ENCODE measurements at regions not wholly inside any gene's neighbourhood (a gene's known extent, or its start where the extent isn't known, plus 50 kb on each side); places are given as distances from the start of the nearest gene placed in this dataset.

GRCh38 chr1:221989741-221990140, 247.9 kb upstream of the DUSP10 start:
- Histone ChIP-seq H2BK5ac (ENCODE audit: low read depth, low read length, poor library complexity, severe bottlenecking) (no peak overlapping the region), H2AK5ac (ENCODE audit: low read length, severe bottlenecking) (no peak overlapping the region), H3K23ac (ENCODE audit: low read length in 2 of 2) (no peak overlapping the region), H3K4me2 (ENCODE audit: low read length, poor library complexity, severe bottlenecking) (no peak overlapping the region), H3K79me1 (replicated peaks; ENCODE audit: low read length, poor library complexity, severe bottlenecking) (no peaks in the 10 kb centered on the region), H3K36me3 (ENCODE audit: control insufficient read depth in 1 of 2, insufficient read depth in 2 of 2, low read depth in 1 of 2, low read length in 2 of 2) (no peaks in the 10 kb centered on the region), H4K91ac (ENCODE audit: low read length) (no peak overlapping the region), H3K14ac (ENCODE audit: low read length in 2 of 2) (no peak overlapping the region), H3K27ac (ENCODE audit: low read length, poor library complexity, severe bottlenecking) (no peak overlapping the region), H2BK12ac (ENCODE audit: low read length in 2 of 2) (no peak overlapping the region), H3K27me3 (ENCODE audit: control insufficient read depth in 1 of 2, insufficient read depth in 1 of 2, low read length in 2 of 2) (no peaks in the 10 kb centered on the region), H2BK120ac (ENCODE audit: low read depth, low read length) (no peak overlapping the region), H3K18ac (ENCODE audit: low read depth in 1 of 2, low read length in 2 of 2) (no peak overlapping the region), H2AFZ (ENCODE audit: low read depth, low read length) (no peak overlapping the region), H3K4ac (ENCODE audit: low read depth in 1 of 2, low read length in 2 of 2) (no peak overlapping the region), H2BK15ac (ENCODE audit: low read depth, poor library complexity, severe bottlenecking) (no peak overlapping the region), H3K9me3 (ENCODE audit: control insufficient read depth, low read length) (no peaks in the 10 kb centered on the region), H3K9ac (ENCODE audit: low read length) (no peak overlapping the region), H3K4me1 (ENCODE audit: control insufficient read depth, insufficient read depth, low read depth, low read length) (peaks cover 3% of the 10 kb centered on the region), H4K8ac (ENCODE audit: low read length) (no peak overlapping the region), H3K4me3 (ENCODE audit: insufficient read depth in 1 of 2, low read depth in 1 of 2, low read length in 2 of 2) (no peak overlapping the region)
- peak; percentile 51 for DNase-seq
- WGBS: no CpG with 5 or more reads among the region's 1 CpG

GRCh38 chr1:221988829-221989228, 246.9 kb upstream of the DUSP10 start:
- no peak overlapping the region for H3K14ac ChIP-seq (ENCODE audit: low read length in 2 of 2)
- H2AFZ ChIP-seq (ENCODE audit: low read depth, low read length): no peak overlapping the region
- no peak overlapping the region for H3K9ac ChIP-seq (ENCODE audit: low read length)
- no peak overlapping the region for H3K18ac ChIP-seq (ENCODE audit: low read depth in 1 of 2, low read length in 2 of 2)
- no peak overlapping the region for H4K8ac ChIP-seq (ENCODE audit: low read length)
- no peaks in the 10 kb centered on the region for H3K36me3 ChIP-seq (ENCODE audit: control insufficient read depth in 1 of 2, insufficient read depth in 2 of 2, low read depth in 1 of 2, low read length in 2 of 2)
- no peaks in the 10 kb centered on the region for H3K27me3 ChIP-seq (ENCODE audit: control insufficient read depth in 1 of 2, insufficient read depth in 1 of 2, low read length in 2 of 2)
- no peak overlapping the region for H2BK15ac ChIP-seq (ENCODE audit: low read depth, poor library complexity, severe bottlenecking)
- DNase-seq: no peak
- H2AK5ac ChIP-seq (ENCODE audit: low read length, severe bottlenecking): no peak overlapping the region
- no peak overlapping the region for H3K23ac ChIP-seq (ENCODE audit: low read length in 2 of 2)
- H3K4me3 ChIP-seq (ENCODE audit: insufficient read depth in 1 of 2, low read depth in 1 of 2, low read length in 2 of 2): no peak overlapping the region
- no peak overlapping the region for H2BK12ac ChIP-seq (ENCODE audit: low read length in 2 of 2)
- H2BK5ac ChIP-seq (ENCODE audit: low read depth, low read length, poor library complexity, severe bottlenecking): no peak overlapping the region
- no peak overlapping the region for H2BK120ac ChIP-seq (ENCODE audit: low read depth, low read length)
- H4K91ac ChIP-seq (ENCODE audit: low read length): no peak overlapping the region
- no peaks in the 10 kb centered on the region for H3K9me3 ChIP-seq (ENCODE audit: control insufficient read depth, low read length)
- no peak overlapping the region for H3K4me2 ChIP-seq (ENCODE audit: low read length, poor library complexity, severe bottlenecking)
- H3K4ac ChIP-seq (ENCODE audit: low read depth in 1 of 2, low read length in 2 of 2): no peak overlapping the region
- peaks cover 1% of the 10 kb centered on the region for H3K4me1 ChIP-seq (ENCODE audit: control insufficient read depth, insufficient read depth, low read depth, low read length)
- no peak overlapping the region for H3K27ac ChIP-seq (ENCODE audit: low read length, poor library complexity, severe bottlenecking)
- H3K79me1 ChIP-seq (replicated peaks; ENCODE audit: low read length, poor library complexity, severe bottlenecking): no peaks in the 10 kb centered on the region

DNA sequence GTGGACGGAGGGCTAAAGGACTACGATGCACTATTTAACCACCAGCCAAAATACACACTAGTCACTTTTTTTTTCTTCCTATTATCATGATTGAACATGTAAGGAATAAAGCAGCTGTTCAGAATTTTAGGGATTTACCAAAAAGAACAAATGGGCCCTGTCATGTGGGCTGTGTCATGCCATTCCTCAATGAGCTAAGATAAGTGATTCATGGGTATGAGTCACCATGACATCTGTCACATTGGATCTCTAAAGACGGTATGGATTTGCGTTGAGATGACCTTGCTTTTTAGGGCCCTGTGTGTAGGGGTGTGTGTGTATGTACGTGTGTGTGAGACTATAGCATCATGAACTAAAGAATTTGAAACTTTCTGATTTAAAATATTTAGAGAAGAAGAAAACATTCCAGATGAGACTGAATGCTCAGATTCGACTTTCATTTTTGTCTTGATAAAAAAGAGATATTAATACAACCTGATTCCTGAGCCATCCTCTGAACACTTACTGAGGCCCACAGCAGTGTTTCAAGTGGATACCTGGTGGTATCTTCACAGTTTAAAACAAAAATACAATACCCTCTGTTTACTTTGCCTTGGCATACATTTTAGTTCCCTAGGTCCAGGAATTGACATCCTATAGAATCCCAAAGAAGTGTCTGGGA, 246.1 kb upstream of the DUSP10 start:
- 29% methylated on average over 3 of the region's 6 CpGs for WGBS
- Histone ChIP-seq H4K91ac (ENCODE audit: low read length) (no peak overlapping the region), H3K27ac (ENCODE audit: low read length, poor library complexity, severe bottlenecking) (no peak overlapping the region), H3K27me3 (ENCODE audit: control insufficient read depth in 1 of 2, insufficient read depth in 1 of 2, low read length in 2 of 2) (no peaks in the 10 kb centered on the region), H3K4me3 (ENCODE audit: insufficient read depth in 1 of 2, low read depth in 1 of 2, low read length in 2 of 2) (no peak overlapping the region), H3K9me3 (ENCODE audit: control insufficient read depth, low read length) (no peaks in the 10 kb centered on the region), H3K4me1 (ENCODE audit: control insufficient read depth, insufficient read depth, low read depth, low read length) (peaks cover 1% of the 10 kb centered on the region), H2BK15ac (ENCODE audit: low read depth, poor library complexity, severe bottlenecking) (no peak overlapping the region), H3K36me3 (ENCODE audit: control insufficient read depth in 1 of 2, insufficient read depth in 2 of 2, low read depth in 1 of 2, low read length in 2 of 2) (no peaks in the 10 kb centered on the region), H3K14ac (ENCODE audit: low read length in 2 of 2) (no peak overlapping the region), H3K18ac (ENCODE audit: low read depth in 1 of 2, low read length in 2 of 2) (peak overlapping the region in 1 of 2 experiments; percentile 22), H3K23ac (ENCODE audit: low read length in 2 of 2) (no peak overlapping the region), H2AK5ac (ENCODE audit: low read length, severe bottlenecking) (no peak overlapping the region), H2AFZ (ENCODE audit: low read depth, low read length) (no peak overlapping the region), H4K8ac (ENCODE audit: low read length) (no peak overlapping the region), H2BK12ac (ENCODE audit: low read length in 2 of 2) (peak overlapping the region in 1 of 2 experiments; percentile 66), H3K79me1 (replicated peaks; ENCODE audit: low read length, poor library complexity, severe bottlenecking) (no peaks in the 10 kb centered on the region), H3K9ac (ENCODE audit: low read length) (peak overlapping the region; percentile 34), H2BK5ac (ENCODE audit: low read depth, low read length, poor library complexity, severe bottlenecking) (no peak overlapping the region), H2BK120ac (ENCODE audit: low read depth, low read length) (no peak overlapping the region), H3K4ac (ENCODE audit: low read depth in 1 of 2, low read length in 2 of 2) (no peak overlapping the region), H3K4me2 (ENCODE audit: low read length, poor library complexity, severe bottlenecking) (no peak overlapping the region)
- DNase-seq: peak; percentile 68

DNA sequence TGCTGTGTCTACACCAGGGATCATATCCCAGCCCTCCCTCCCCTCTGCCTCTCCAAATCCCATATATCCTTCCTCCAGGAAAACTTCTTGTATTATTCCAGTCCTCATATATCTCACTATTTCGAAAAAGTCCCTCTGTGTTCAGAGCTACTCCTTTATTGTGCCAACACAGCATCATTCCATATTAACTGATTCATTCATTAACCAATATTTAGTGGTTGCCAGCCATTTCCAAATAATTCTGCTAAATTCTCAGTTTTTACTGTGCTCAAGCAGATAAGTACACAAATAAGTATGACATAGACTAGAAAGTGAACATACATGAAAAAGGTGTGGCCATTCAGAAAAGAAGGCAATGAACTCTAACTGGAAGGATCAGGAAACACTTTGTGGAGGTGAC, 241.6 kb upstream of the DUSP10 start:
- H2BK15ac ChIP-seq (ENCODE audit: low read depth, poor library complexity, severe bottlenecking): no peak overlapping the region
- H2BK120ac ChIP-seq (ENCODE audit: low read depth, low read length): no peak overlapping the region
- no peak overlapping the region for H2BK5ac ChIP-seq (ENCODE audit: low read depth, low read length, poor library complexity, severe bottlenecking)
- H2AFZ ChIP-seq (ENCODE audit: low read depth, low read length): no peak overlapping the region
- DNase-seq: no peak
- no peak overlapping the region for H3K4me3 ChIP-seq (ENCODE audit: insufficient read depth in 1 of 2, low read depth in 1 of 2, low read length in 2 of 2)
- 97% methylated on average over 1 of the region's 1 CpG for WGBS
- no peak overlapping the region for H2AK5ac ChIP-seq (ENCODE audit: low read length, severe bottlenecking)
- H4K8ac ChIP-seq (ENCODE audit: low read length): no peak overlapping the region
- no peak overlapping the region for H3K9ac ChIP-seq (ENCODE audit: low read length)
- H3K36me3 ChIP-seq (ENCODE audit: control insufficient read depth in 1 of 2, insufficient read depth in 2 of 2, low read depth in 1 of 2, low read length in 2 of 2): no peaks in the 10 kb centered on the region
- H4K91ac ChIP-seq (ENCODE audit: low read length): no peak overlapping the region
- no peak overlapping the region for H3K23ac ChIP-seq (ENCODE audit: low read length in 2 of 2)
- H3K9me3 ChIP-seq (ENCODE audit: control insufficient read depth, low read length): no peaks in the 10 kb centered on the region
- no peak overlapping the region for H3K14ac ChIP-seq (ENCODE audit: low read length in 2 of 2)
- peak overlapping the region in 1 of 2 experiments; percentile 25 for H2BK12ac ChIP-seq (ENCODE audit: low read length in 2 of 2)
- H3K4me2 ChIP-seq (ENCODE audit: low read length, poor library complexity, severe bottlenecking): no peak overlapping the region
- no peaks in the 10 kb centered on the region for H3K79me1 ChIP-seq (replicated peaks; ENCODE audit: low read length, poor library complexity, severe bottlenecking)
- no peak overlapping the region for H3K27ac ChIP-seq (ENCODE audit: low read length, poor library complexity, severe bottlenecking)
- H3K27me3 ChIP-seq (ENCODE audit: control insufficient read depth in 1 of 2, insufficient read depth in 1 of 2, low read length in 2 of 2): no peaks in the 10 kb centered on the region
- H3K4me1 ChIP-seq (ENCODE audit: control insufficient read depth, insufficient read depth, low read depth, low read length): no peaks in the 10 kb centered on the region
- no peak overlapping the region for H3K18ac ChIP-seq (ENCODE audit: low read depth in 1 of 2, low read length in 2 of 2)
- no peak overlapping the region for H3K4ac ChIP-seq (ENCODE audit: low read depth in 1 of 2, low read length in 2 of 2)

Data from mesenchymal stem cell (in vitro differentiated cells and primary cell).